ENCODE measurements at regions not wholly inside any gene's neighbourhood (a gene's known extent, or its start where the extent isn't known, plus 50 kb on each side); places are given as distances from the start of the nearest gene placed in this dataset.

GRCh38 chr2:193824474-193824873 lies 1629.7 kb upstream of the TMEFF2 start:
- ATAC-seq (ENCODE audit: low FRiP score) (no peak), DNase-seq (ENCODE audit: low spot score) (no peak)
- no peak for TF ChIP-seq CTCF (IDR thresholded peaks at IDR 0.05)

DNA sequence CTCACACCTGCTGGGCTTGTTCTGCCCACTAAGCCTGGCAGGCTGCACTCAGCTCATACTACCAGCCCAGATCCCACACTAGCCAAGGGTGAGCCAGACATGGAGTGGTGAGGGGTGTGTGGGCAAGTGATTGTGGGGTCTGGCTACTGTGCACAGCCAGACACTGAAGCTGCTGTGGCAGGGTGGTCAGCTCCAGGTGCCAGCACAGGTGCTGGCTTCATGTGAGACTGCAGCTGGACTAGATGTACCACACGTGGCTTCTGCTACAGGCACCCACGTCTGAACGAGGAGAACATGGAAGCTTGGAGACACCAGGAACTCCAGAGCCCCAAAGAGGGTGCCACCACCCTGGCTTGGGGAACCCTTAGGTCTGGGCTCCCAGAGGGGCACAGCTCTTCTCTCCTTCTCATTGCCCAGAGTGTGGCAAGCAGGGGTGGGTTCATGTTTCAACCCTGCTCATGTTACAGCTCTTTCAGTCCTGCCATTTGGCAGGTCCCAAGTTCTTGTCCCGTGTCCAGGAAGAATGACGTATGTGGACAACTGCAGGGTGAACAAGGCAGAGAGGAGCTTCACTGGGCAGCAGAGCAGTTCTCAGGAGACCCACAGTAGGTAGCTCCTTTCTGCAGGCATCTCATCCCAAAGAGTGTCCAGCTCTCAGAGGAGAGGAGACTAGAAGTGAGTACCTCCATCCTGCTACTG lies 1624.2 kb upstream of the TMEFF2 start:
- DNase-seq (ENCODE audit: low spot score) (no peak), ATAC-seq (ENCODE audit: low FRiP score) (no peak)
- no peak for TF ChIP-seq CTCF (IDR thresholded peaks at IDR 0.05)

- no peak for ATAC-seq (ENCODE audit: low FRiP score)
- no peak for TF ChIP-seq CTCF (IDR thresholded peaks at IDR 0.05)
- no peak for DNase-seq (ENCODE audit: low spot score)
These were observed 1621.3 kb upstream of the TMEFF2 start for GRCh38 chr2:193816008-193816407.

DNA sequence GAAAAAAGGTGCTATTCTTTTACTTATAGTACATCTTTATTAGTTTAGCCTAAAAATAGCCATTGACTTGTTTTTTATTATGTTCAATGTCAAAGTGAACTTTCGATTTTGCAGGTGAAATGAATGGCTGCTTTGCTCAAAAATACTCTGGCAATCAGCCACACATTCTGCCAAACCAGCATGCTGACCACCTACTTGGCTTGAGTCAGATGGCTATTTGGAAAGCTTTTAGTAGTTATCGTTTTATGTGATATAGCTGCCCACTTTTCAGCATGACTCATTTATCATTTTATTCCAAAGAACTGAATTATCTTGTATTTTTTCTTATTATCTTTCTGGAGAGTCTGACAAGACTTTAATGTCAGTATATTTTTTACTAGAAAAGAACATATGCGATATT lies 1615.8 kb upstream of the TMEFF2 start:
- TF ChIP-seq CTCF (IDR thresholded peaks at IDR 0.05): no peak
- no peak for DNase-seq (ENCODE audit: low spot score)
- ATAC-seq (ENCODE audit: low FRiP score): no peak

GRCh38 chr2:193808877-193809276 lies 1614.1 kb upstream of the TMEFF2 start:
- TF ChIP-seq CTCF (IDR thresholded peaks at IDR 0.05): no peak
- ATAC-seq (ENCODE audit: low FRiP score) (no peak), DNase-seq (ENCODE audit: low spot score) (no peak)

GRCh38 chr2:193806088-193806774 lies 1611.5 kb upstream of the TMEFF2 start:
- TF ChIP-seq CTCF (IDR thresholded peaks at IDR 0.05): no peak
- no peak for ATAC-seq (ENCODE audit: low FRiP score)

DNA sequence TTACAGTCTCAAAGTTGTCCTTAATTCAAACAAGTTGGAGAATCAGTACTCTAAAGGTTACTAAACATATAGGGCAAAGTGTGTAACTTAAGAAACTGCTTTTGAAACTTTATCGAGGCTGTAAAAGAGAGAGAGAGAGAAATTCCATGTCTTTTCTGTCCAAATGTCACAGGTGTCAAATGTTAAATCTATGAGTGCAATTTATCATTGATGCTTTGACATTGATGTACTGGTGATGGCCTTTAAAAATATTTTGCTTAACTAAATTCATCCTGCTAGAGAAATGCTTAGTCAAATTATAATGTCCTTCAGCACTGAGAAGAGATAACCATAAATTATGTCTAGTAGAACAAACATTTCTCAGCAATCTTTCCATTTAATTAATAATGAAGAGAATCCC lies 1602.1 kb upstream of the TMEFF2 start:
- TF ChIP-seq CTCF (IDR thresholded peaks at IDR 0.05): no peak
- DNase-seq (ENCODE audit: low spot score) (no peak), ATAC-seq (ENCODE audit: low FRiP score) (no peak)

More at GRCh38 chr2:193806088-193806774, 1611.5 kb upstream of the TMEFF2 start:
- no peak for DNase-seq (ENCODE audit: low spot score)

Data from omental fat pad (tissue), 3 donors.